GM18507 (cell line): ENCODE measurements at regions not wholly inside any gene's neighbourhood (a gene's known extent, or its start where the extent isn't known, plus 50 kb on each side); places are given as distances from the start of the nearest gene placed in this dataset.

Source experiments
- DNase-seq: peaks from one replicate; pipeline ENCODE4 v3.0.0; 2011; ENCODE audit warnings: low read depth; ENCODE audit not compliant: insufficient read length; ENCODE audit errors: extremely low spot score
- FAIRE-seq: peaks from 2 replicates; lab custom pipeline; 2011; peaks lifted over from hg19 to GRCh38; lab: Jason Lieb, UNC

GRCh38 chr7:49243521-49243920 lies 319.2 kb downstream of the CDC14C start:
- no peak for FAIRE-seq
- no peak for DNase-seq

- DNase-seq: no peak
- FAIRE-seq: no peak
Measured at GRCh38 chr7:49244543-49244942, 320.2 kb downstream of the CDC14C start.

- FAIRE-seq (no peak), DNase-seq (no peak)
Measured at GRCh38 chr7:49245062-49245461, 320.7 kb downstream of the CDC14C start.

- FAIRE-seq: no peak
- DNase-seq: no peak
Measured at GRCh38 chr7:49247759-49248158, 323.4 kb downstream of the CDC14C start.

GRCh38 chr7:49255054-49255453 lies 330.7 kb downstream of the CDC14C start:
- DNase-seq: no peak
- no peak for FAIRE-seq

GRCh38 chr7:49260538-49260937 lies 336.2 kb downstream of the CDC14C start:
- DNase-seq (no peak), FAIRE-seq (no peak)

- FAIRE-seq (no peak), DNase-seq (no peak)
Measured at GRCh38 chr7:49261928-49262327, 337.6 kb downstream of the CDC14C start.

- FAIRE-seq (no peak), DNase-seq (no peak)
Measured at GRCh38 chr7:49264530-49264929, 340.2 kb downstream of the CDC14C start.

GRCh38 chr7:49273897-49274296 lies 349.6 kb downstream of the CDC14C start:
- no peak for FAIRE-seq

GRCh38 chr7:49279891-49280290 lies 355.5 kb downstream of the CDC14C start:
- FAIRE-seq: no peak
- no peak for DNase-seq

More at GRCh38 chr7:49273897-49274296, 349.6 kb downstream of the CDC14C start:
- no peak for DNase-seq

- FAIRE-seq: no peak
- no peak for DNase-seq
Measured at GRCh38 chr7:49287653-49288052, 363.3 kb downstream of the CDC14C start.

GRCh38 chr7:49294611-49295010 lies 370.3 kb downstream of the CDC14C start:
- FAIRE-seq: no peak
- no peak for DNase-seq

- no peak for DNase-seq
- no peak for FAIRE-seq
Measured at GRCh38 chr7:49295146-49295545, 370.8 kb downstream of the CDC14C start.

- no peak for FAIRE-seq
- no peak for DNase-seq
Measured at GRCh38 chr7:49297958-49298357, 373.6 kb downstream of the CDC14C start.

- no peak for FAIRE-seq
- no peak for DNase-seq
Measured at GRCh38 chr7:49308787-49309186, 384.4 kb downstream of the CDC14C start.

- DNase-seq (no peak), FAIRE-seq (no peak)
Measured at GRCh38 chr7:49320083-49320482, 395.7 kb downstream of the CDC14C start.

GRCh38 chr7:49321843-49322242 lies 397.5 kb downstream of the CDC14C start:
- FAIRE-seq (no peak), DNase-seq (no peak)

GRCh38 chr7:49322476-49322875 lies 398.1 kb downstream of the CDC14C start:
- FAIRE-seq (no peak), DNase-seq (no peak)

- FAIRE-seq (no peak), DNase-seq (no peak)
Measured at GRCh38 chr7:49324040-49324439, 399.7 kb downstream of the CDC14C start.

GRCh38 chr7:49324707-49325106 lies 400.4 kb downstream of the CDC14C start:
- DNase-seq (no peak), FAIRE-seq (no peak)

GRCh38 chr7:49325571-49325970 lies 401.2 kb downstream of the CDC14C start:
- DNase-seq (no peak), FAIRE-seq (no peak)

GRCh38 chr7:49327155-49327554 lies 402.8 kb downstream of the CDC14C start:
- FAIRE-seq: no peak

More at GRCh38 chr7:49327155-49327554, 402.8 kb downstream of the CDC14C start:
- no peak for DNase-seq
